Vagina (tissue), 2 donors: ENCODE measurements at regions not wholly inside any gene's neighbourhood (a gene's known extent, or its start where the extent isn't known, plus 50 kb on each side); places are given as distances from the start of the nearest gene placed in this dataset.

Source experiments
- POLR2A ChIP-seq, 2 donors: fragments of 450-650 bp; IDR thresholded peaks; one replicate each; pipeline ENCODE4 v1.6.1; 2017; ENCODE audit warnings: antibody characterized with exemption in 2 of 2, mild to moderate bottlenecking in 2 of 2, moderate library complexity in 2 of 2
- TF ChIP-seq, protein P1 (sequence below), 3 experiments: fragments of 450-650 bp in 2 of 3; fragments of 200-600 bp in 1 of 3; sonication (generic) in 1 of 3; IDR thresholded peaks; one replicate each; pipeline ENCODE4 v1.5.1; 2017 to 2019; ENCODE audit warnings: antibody characterized with exemption in 3 of 3, mild to moderate bottlenecking in 2 of 3, moderate library complexity in 2 of 3

GRCh38 chr16:25635454-25635853 lies 56.3 kb upstream of the HS3ST4 start:
- TF ChIP-seq, protein P1, sequence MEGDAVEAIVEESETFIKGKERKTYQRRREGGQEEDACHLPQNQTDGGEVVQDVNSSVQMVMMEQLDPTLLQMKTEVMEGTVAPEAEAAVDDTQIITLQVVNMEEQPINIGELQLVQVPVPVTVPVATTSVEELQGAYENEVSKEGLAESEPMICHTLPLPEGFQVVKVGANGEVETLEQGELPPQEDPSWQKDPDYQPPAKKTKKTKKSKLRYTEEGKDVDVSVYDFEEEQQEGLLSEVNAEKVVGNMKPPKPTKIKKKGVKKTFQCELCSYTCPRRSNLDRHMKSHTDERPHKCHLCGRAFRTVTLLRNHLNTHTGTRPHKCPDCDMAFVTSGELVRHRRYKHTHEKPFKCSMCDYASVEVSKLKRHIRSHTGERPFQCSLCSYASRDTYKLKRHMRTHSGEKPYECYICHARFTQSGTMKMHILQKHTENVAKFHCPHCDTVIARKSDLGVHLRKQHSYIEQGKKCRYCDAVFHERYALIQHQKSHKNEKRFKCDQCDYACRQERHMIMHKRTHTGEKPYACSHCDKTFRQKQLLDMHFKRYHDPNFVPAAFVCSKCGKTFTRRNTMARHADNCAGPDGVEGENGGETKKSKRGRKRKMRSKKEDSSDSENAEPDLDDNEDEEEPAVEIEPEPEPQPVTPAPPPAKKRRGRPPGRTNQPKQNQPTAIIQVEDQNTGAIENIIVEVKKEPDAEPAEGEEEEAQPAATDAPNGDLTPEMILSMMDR (IDR thresholded peaks at IDR 0.05): no peak
- TF ChIP-seq POLR2A (IDR thresholded peaks at IDR 0.05): no peak
